HEK293T (cell line): ENCODE measurements at regions not wholly inside any gene's neighbourhood (a gene's known extent, or its start where the extent isn't known, plus 50 kb on each side); places are given as distances from the start of the nearest gene placed in this dataset.

Experiments used
- BHLHE40 ChIP-seq: fragments of 450-650 bp; IDR thresholded peaks from 2 replicates; pipeline ENCODE4 v1.6.1; 2016; ENCODE audit warnings: mild to moderate bottlenecking, moderate library complexity, borderline replicate concordance
- CTBP1 ChIP-seq: fragments of 450-650 bp; IDR thresholded peaks from 2 replicates; pipeline ENCODE4 v1.6.1; 2016; ENCODE audit warnings: borderline replicate concordance
- ELF4 ChIP-seq: fragments of 450-650 bp; IDR thresholded peaks from 2 replicates; pipeline ENCODE4 v1.6.1; 2017; ENCODE audit warnings: antibody characterized with exemption
- FOXA1 ChIP-seq: fragments of 450-650 bp; IDR thresholded peaks from 2 replicates; pipeline ENCODE4 v1.6.1; 2016; ENCODE audit warnings: mild to moderate bottlenecking
- FOXK2 ChIP-seq: fragments of 450-650 bp; IDR thresholded peaks from 2 replicates; pipeline ENCODE4 v1.6.1; 2016; ENCODE audit warnings: mild to moderate bottlenecking
- FOXM1 ChIP-seq: fragments of 450-650 bp; IDR thresholded peaks from 2 replicates; pipeline ENCODE4 v1.6.1; 2017; ENCODE audit warnings: mild to moderate bottlenecking, borderline replicate concordance
- L3MBTL2 ChIP-seq: fragments of 450-650 bp; conservative IDR thresholded peaks from 2 replicates; pipeline ENCODE4 v1.6.1; 2016; ENCODE audit warnings: mild to moderate bottlenecking
- NFRKB ChIP-seq: fragments of 450-650 bp; IDR thresholded peaks from 2 replicates; pipeline ENCODE4 v1.6.1; 2016; ENCODE audit warnings: mild to moderate bottlenecking, moderate library complexity
- SP1 ChIP-seq: fragments of 450-650 bp; IDR thresholded peaks from 2 replicates; pipeline ENCODE4 v1.6.1; 2017
- SUZ12 ChIP-seq: fragments of 450-650 bp; IDR thresholded peaks from 2 replicates; pipeline ENCODE4 v1.6.1; 2016; ENCODE audit warnings: mild to moderate bottlenecking
- TARDBP ChIP-seq: fragments of 450-650 bp; IDR thresholded peaks from 2 replicates; pipeline ENCODE4 v1.6.1; 2016
- ZNF384 ChIP-seq: fragments of 450-650 bp; IDR thresholded peaks from 2 replicates; pipeline ENCODE4 v1.6.1; 2016

DNA sequence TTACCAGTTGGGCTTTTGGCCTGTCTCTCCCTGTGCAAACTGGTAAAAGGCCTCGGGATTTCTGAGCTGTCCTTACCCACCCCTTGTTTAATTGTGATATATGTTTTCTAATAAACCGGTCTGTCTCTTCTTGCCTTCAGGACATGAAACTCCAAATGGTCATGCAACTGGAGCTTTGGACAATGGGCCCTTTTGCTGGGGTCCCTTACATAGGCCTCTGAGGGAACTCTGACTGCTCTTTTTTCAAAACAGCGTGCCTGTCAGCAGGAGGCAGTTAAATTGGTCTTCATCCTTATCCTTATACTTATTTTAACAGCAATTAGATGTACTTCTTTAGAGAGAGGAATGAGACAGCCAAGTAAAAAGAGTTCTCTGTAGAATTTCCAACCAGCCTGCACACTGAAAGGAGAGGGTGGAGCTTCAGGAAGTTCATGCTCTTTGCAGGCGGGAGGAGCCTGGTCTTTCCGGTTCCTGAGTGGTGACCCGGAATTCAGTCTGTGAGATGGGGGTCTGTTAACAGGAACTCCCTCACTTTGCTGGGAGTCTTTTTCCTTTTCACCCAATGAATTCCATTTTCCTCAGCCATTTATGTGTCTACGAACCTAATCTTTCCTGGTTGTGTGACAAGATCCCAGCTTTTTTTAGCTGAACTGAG is 299.6 kb upstream of the GJE1 start:
- TF ChIP-seq SP1 (no peak), FOXK2 (no peak), NFRKB (no peak), FOXM1 (no peak), CTBP1 (no peak), BHLHE40 (no peak), SUZ12 (no peak), TARDBP (no peak), FOXA1 (no peak), ZNF384 (no peak), L3MBTL2 (no peak), ELF4 (no peak)
